ENCODE measurements at regions not wholly inside any gene's neighbourhood (a gene's known extent, or its start where the extent isn't known, plus 50 kb on each side); places are given as distances from the start of the nearest gene placed in this dataset.

GRCh38 chr2:100632037-100632436 lies 69.2 kb downstream of the PDCL3 start:
- TF ChIP-seq ZBTB33 (IDR thresholded peaks at IDR 0.05), result no peak
- TF ChIP-seq, protein P1, sequence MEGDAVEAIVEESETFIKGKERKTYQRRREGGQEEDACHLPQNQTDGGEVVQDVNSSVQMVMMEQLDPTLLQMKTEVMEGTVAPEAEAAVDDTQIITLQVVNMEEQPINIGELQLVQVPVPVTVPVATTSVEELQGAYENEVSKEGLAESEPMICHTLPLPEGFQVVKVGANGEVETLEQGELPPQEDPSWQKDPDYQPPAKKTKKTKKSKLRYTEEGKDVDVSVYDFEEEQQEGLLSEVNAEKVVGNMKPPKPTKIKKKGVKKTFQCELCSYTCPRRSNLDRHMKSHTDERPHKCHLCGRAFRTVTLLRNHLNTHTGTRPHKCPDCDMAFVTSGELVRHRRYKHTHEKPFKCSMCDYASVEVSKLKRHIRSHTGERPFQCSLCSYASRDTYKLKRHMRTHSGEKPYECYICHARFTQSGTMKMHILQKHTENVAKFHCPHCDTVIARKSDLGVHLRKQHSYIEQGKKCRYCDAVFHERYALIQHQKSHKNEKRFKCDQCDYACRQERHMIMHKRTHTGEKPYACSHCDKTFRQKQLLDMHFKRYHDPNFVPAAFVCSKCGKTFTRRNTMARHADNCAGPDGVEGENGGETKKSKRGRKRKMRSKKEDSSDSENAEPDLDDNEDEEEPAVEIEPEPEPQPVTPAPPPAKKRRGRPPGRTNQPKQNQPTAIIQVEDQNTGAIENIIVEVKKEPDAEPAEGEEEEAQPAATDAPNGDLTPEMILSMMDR (IDR thresholded peaks at IDR 0.05; ENCODE audit: low read depth, low read length, missing input control), result no peak
- TF ChIP-seq SP1 (IDR thresholded peaks at IDR 0.05), result no peak
- no peak for TF ChIP-seq GABPA (IDR thresholded peaks at IDR 0.05 in 1 of 2, conservative IDR thresholded peaks at IDR 0.05 in 1 of 2)
- no peak for TF ChIP-seq REST (IDR thresholded peaks at IDR 0.05)
- no peak for TF ChIP-seq RAD21 (IDR thresholded peaks at IDR 0.05)
- no peak for TF ChIP-seq YY1 (IDR thresholded peaks at IDR 0.05)
- no peak for TF ChIP-seq EGR1 (IDR thresholded peaks at IDR 0.05; ENCODE audit: low read depth in 2 of 2)
- TF ChIP-seq ATF3 (IDR thresholded peaks at IDR 0.05), result no peak
- TF ChIP-seq JUND (IDR thresholded peaks at IDR 0.05), result no peak
- no peak for TF ChIP-seq TAF1 (conservative IDR thresholded peaks at IDR 0.05)
- TF ChIP-seq MAX (IDR thresholded peaks at IDR 0.05), result no peak
- TF ChIP-seq FOXA1 (IDR thresholded peaks at IDR 0.05), result no peak
